Heart right ventricle (tissue), 16 donors: ENCODE measurements at regions not wholly inside any gene's neighbourhood (a gene's known extent, or its start where the extent isn't known, plus 50 kb on each side); places are given as distances from the start of the nearest gene placed in this dataset.

Experiments used
- ATAC-seq, 8 donors: fragments of 200-7000 bp; cut with Tn5 transposase; one replicate each; pipeline ENCODE4 v1.9.1; 2020; ENCODE audit warnings: mild to moderate bottlenecking in 8 of 8, moderate library complexity in 8 of 8, moderate number of reproducible peaks in 1 of 8
- DNase-seq, 2 donors: peaks; one replicate each; pipeline ENCODE4 v3.0.0-alpha.2; 2020
- H3K27ac ChIP-seq, 10 donors: fragments of 200-600 bp; sonication (generic) in 2 of 10; one replicate each; pipeline versions ENCODE4 v1.5.0 to v1.8.0; 2020 to 2022; ENCODE audit warnings: mild to moderate bottlenecking in 3 of 10
- H3K27me3 ChIP-seq, 7 donors: fragments of 200-600 bp; one replicate each; pipeline ENCODE4 v1.8.0; 2021 to 2022; ENCODE audit warnings: mild to moderate bottlenecking in 2 of 7
- H3K36me3 ChIP-seq, 9 donors: fragments of 200-600 bp; sonication (generic) in 1 of 9; one replicate each; pipeline versions ENCODE4 v1.5.0 to v1.8.0; 2020 to 2022; ENCODE audit warnings: mild to moderate bottlenecking in 2 of 9
- H3K4me1 ChIP-seq, 9 donors: fragments of 200-600 bp; sonication (generic) in 1 of 9; one replicate each; pipeline versions ENCODE4 v1.5.0 to v1.8.0; 2020 to 2022; ENCODE audit warnings: mild to moderate bottlenecking in 4 of 9
- H3K4me3 ChIP-seq, 10 donors: fragments of 200-600 bp; sonication (generic) in 2 of 10; one replicate each; pipeline versions ENCODE4 v1.5.0 to v1.8.0; 2020 to 2022; ENCODE audit warnings: mild to moderate bottlenecking in 7 of 10, moderate library complexity in 2 of 10
- H3K9me3 ChIP-seq, 11 donors: fragments of 200-600 bp in 10 of 11; sonication (generic) in 2 of 11; one replicate each; pipeline versions ENCODE4 v1.5.0 to v1.8.0; 2013 to 2022; ENCODE audit warnings: mild to moderate bottlenecking in 2 of 11, control low read depth in 1 of 11, moderate library complexity in 1 of 11
- CTCF ChIP-seq, 9 donors: fragments of 200-600 bp; sonication (generic) in 2 of 9; IDR thresholded peaks; one replicate each; pipeline versions ENCODE4 v1.5.0 to v1.8.0; 2021 to 2022; ENCODE audit warnings: antibody characterized with exemption in 9 of 9, mild to moderate bottlenecking in 5 of 9, moderate library complexity in 1 of 9
- WGBS, 2 donors: extraction: QIAGEN DNeasy Blood & Tissue Kit; methylation state at CpG; one replicate each; pipeline ENCODE4 v1.1.7; 2013; ENCODE audit warnings: inconsistent platforms in 1 of 2; 5-methylcytosine and 5-hydroxymethylcytosine counted together
- intact Hi-C, 10 donors: fragments of 100-400 bp; cut with DNase I; formaldehyde crosslinking; loops; one replicate each; pipeline versions ENCODE4 v1.11.1 to v1.14.2; 2022
- donor health status: Arrhythmogenic right ventricular cardiomyopathy.
- donor health status: ischemic (EF 13 %, LVEDD 7.1; RV severe dilation, severe dysfunction).
- donor health status: healthy with polysubstance abuse.
- donor health status: DM: no; HTN: yes; CAD: no.
- donor health status: DM: no; HTN: no; CAD: no.
- donor health status: ischemic (EF 25% LVEDD 6.9; RV normal size, moderate dysfunction).
- donor health status: ischemic (EF 25% LVEDD 5.7; RV mildly dilated, moderate dysfunction).
- donor health status: healthy.
- donor health status: DM: yes; HTN: yes; CAD: no.
- donor health status: Ischemic cardiomyopathy.
- donor health status: ischemic (EF 35%, LVEDD 5.7; RV mildly dilated, moderate dysfunction).
- donor health status: nonischemic (EF 11% LVEDD 7.7; RV severe dilation, severe dysfunction).
- donor health status: DM: yes; HTN: yes; CAD: no.
- donor health status: PGD.
- donor health status: ischemic (EF 29% LVEDD 5.4; RV normal size, mild dysfunction).
- donor health status: nonischemic (EF 23%, LVEDD 6.1; RV moderate dilation, normal function).

GRCh38 chr10:123585477-123586445 is 80.4 kb upstream of the GPR26 start:
- 75 to 76% methylated on average over 12 of the region's 12 CpGs for WGBS, 2 donors
- no peaks in the 10 kb centered on the region for H3K9me3 ChIP-seq
- intact Hi-C loops = loop anchor here in 1 of 10 donors (10.0 kb wide), 1 partner anchor 799 kb away; no protein-coding TSS in a partner anchor
- no peak overlapping the region for H3K4me3 ChIP-seq
- TF ChIP-seq CTCF (IDR thresholded peaks at IDR 0.05) = no peak
- DNase-seq = no peak
- no peaks in the 10 kb centered on the region for H3K36me3 ChIP-seq
- peaks cover 0 to 50% (median 42%) of the 10 kb centered on the region in 7 donors for H3K27me3 ChIP-seq
- no peak for ATAC-seq
- H3K4me1 ChIP-seq = peaks cover 0 to 13% (median 7%) of the 10 kb centered on the region in 9 donors
- no peak overlapping the region for H3K27ac ChIP-seq

DNA sequence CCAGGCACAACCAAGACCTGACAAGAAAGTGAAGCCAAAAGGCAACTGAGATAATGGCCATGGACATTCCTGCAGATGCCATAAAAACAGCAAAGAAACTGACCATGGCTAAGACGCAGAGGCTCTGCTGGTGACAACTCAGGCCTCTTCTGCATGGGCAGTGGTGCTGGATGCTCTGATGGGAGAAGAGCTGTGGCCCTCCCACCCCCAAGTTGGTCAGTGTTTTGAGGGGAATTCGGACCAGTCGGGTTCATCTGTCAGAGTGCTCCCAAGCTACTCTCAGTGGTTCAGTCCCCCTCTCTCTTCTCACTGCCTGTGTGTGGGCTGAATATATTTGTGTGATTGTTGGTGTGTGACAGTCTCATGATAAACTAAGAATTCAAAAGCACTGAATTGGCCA is 79.0 kb upstream of the GPR26 start:
- 84 to 85% methylated on average over 3 of the region's 3 CpGs for WGBS, 2 donors
- no peak overlapping the region for H3K4me3 ChIP-seq
- ATAC-seq (no peak), DNase-seq (no peak)
- H3K4me1 ChIP-seq = peaks cover 0 to 12% (median 7%) of the 10 kb centered on the region in 9 donors
- intact Hi-C loops = loop anchor here in 1 of 10 donors (10.0 kb wide), 1 partner anchor 798 kb away; no protein-coding TSS in a partner anchor
- no peaks in the 10 kb centered on the region for H3K36me3 ChIP-seq
- TF ChIP-seq CTCF (IDR thresholded peaks at IDR 0.05) = no peak
- H3K27ac ChIP-seq = no peak overlapping the region
- H3K9me3 ChIP-seq = peaks cover 0 to 3% (median 0%) of the 10 kb centered on the region in 11 donors
- H3K27me3 ChIP-seq = peaks cover 0 to 45% (median 33%) of the 10 kb centered on the region in 7 donors

- 60 to 63% methylated on average over 7 of the region's 7 CpGs for WGBS, 2 donors
These were observed 77.7 kb upstream of the GPR26 start for GRCh38 chr10:123588386-123588914.

More at GRCh38 chr10:123588386-123588914, 77.7 kb upstream of the GPR26 start:
- peaks cover 0 to 7% (median 6%) of the 10 kb centered on the region in 9 donors for H3K4me1 ChIP-seq
- H3K4me3 ChIP-seq = no peak overlapping the region
- DNase-seq (no peak), ATAC-seq (no peak)
- H3K9me3 ChIP-seq = peaks cover 0 to 14% (median 0%) of the 10 kb centered on the region in 11 donors
- H3K27me3 ChIP-seq = peaks cover 0 to 33% (median 20%) of the 10 kb centered on the region in 7 donors
- H3K36me3 ChIP-seq = no peaks in the 10 kb centered on the region
- H3K27ac ChIP-seq = no peak overlapping the region
- TF ChIP-seq CTCF (IDR thresholded peaks at IDR 0.05) = no peak
- intact Hi-C loops = loop anchor here in 1 of 10 donors (10.0 kb wide), 1 partner anchor 796 kb away; no protein-coding TSS in a partner anchor
